H1 (cell line): ENCODE measurements at regions not wholly inside any gene's neighbourhood (a gene's known extent, or its start where the extent isn't known, plus 50 kb on each side); places are given as distances from the start of the nearest gene placed in this dataset.

ENCODE experiments used
- CTCF ChIA-PET: fragments of 300-600 bp; sonication (Branson Sonifier 250); formaldehyde crosslinking; loops from one replicate; lab custom pipeline; 2021; ENCODE audit not compliant: partially characterized antibody; lab: Charles Lee
- POLR2A ChIA-PET: fragments of 300-600 bp; sonication (Branson Sonifier 250); formaldehyde crosslinking; loops from one replicate; lab custom pipeline; 2021; ENCODE audit warnings: inconsistent platforms; ENCODE audit not compliant: partially characterized antibody; lab: Charles Lee
- DNase-seq, 2 experiments: peaks; one replicate each; pipeline versions ENCODE4 v3.0.0 to v3.0.0-alpha.2; 2010 to 2022; ENCODE audit warnings: low spot score in 2 of 2, low read depth in 1 of 2, mixed read lengths in 1 of 2
- FAIRE-seq: peaks from 2 replicates; lab custom pipeline; 2011; peaks lifted over from hg19 to GRCh38; lab: Jason Lieb, UNC
- H2AFZ ChIP-seq: 2 replicates; pipeline ENCODE4 v1.8.1; 2012; ENCODE audit warnings: low read length, inconsistent platforms
- H2AK5ac ChIP-seq: 2 replicates; pipeline ENCODE4 v1.6.1; 2013; ENCODE audit warnings: low read depth, low read length
- H2BK120ac ChIP-seq: replicated peaks from 2 replicates; pipeline ENCODE3; 2013; ENCODE audit warnings: low read depth, low read length, inconsistent platforms
- H2BK12ac ChIP-seq: 2 replicates; pipeline ENCODE4 v1.6.1; 2013; ENCODE audit warnings: low read depth, low read length
- H2BK15ac ChIP-seq: 2 replicates; pipeline ENCODE4 v1.6.1; 2013; ENCODE audit warnings: low read length
- H2BK20ac ChIP-seq: 2 replicates; pipeline ENCODE4 v1.6.1; 2013; ENCODE audit warnings: low read length
- H2BK5ac ChIP-seq: 2 replicates; pipeline ENCODE4 v1.6.1; 2013; ENCODE audit warnings: low read depth, low read length
- H3K14ac ChIP-seq: 2 replicates; pipeline ENCODE4 v1.6.1; 2013; ENCODE audit warnings: inconsistent platforms; ENCODE audit not compliant: insufficient read length
- H3K18ac ChIP-seq: 2 replicates; pipeline ENCODE4 v1.6.1; 2013; ENCODE audit warnings: low read length; ENCODE audit errors: extremely low read depth
- H3K23ac ChIP-seq: 2 replicates; pipeline ENCODE4 v1.6.1; 2013; ENCODE audit warnings: inconsistent platforms; ENCODE audit not compliant: insufficient read length
- H3K23me2 ChIP-seq: 2 replicates; pipeline ENCODE4 v1.6.1; 2013; ENCODE audit warnings: low read depth, low read length
- H3K27ac ChIP-seq: 2 replicates; pipeline ENCODE4 v1.6.1; 2011; ENCODE audit warnings: low read depth, low read length, inconsistent platforms
- H3K27me3 ChIP-seq, 4 experiments: replicated peaks in 1 of 4; 1 replicate in 1 of 4; 2 replicates in 3 of 4; pipeline versions ENCODE4 v1.6.1 to v1.8.1; 2011 to 2013; ENCODE audit warnings: low read length in 3 of 4, mild to moderate bottlenecking in 3 of 4, inconsistent platforms in 2 of 4, mixed read lengths in 2 of 4, moderate library complexity in 1 of 4; ENCODE audit not compliant: control insufficient read depth in 3 of 4, insufficient read depth in 3 of 4; ENCODE audit errors: extremely low read depth in 1 of 4
- H3K36me3 ChIP-seq, 4 experiments: 2 replicates each; pipeline versions ENCODE4 v1.6.1 to v1.8.1; 2011 to 2013; ENCODE audit warnings: mild to moderate bottlenecking in 4 of 4, low read length in 3 of 4, moderate library complexity in 2 of 4, control low read depth in 1 of 4, inconsistent platforms in 1 of 4; ENCODE audit not compliant: insufficient read depth in 4 of 4, control insufficient read depth in 2 of 4
- H3K4ac ChIP-seq: replicated peaks from 2 replicates; pipeline ENCODE3; 2013; ENCODE audit warnings: low read length, low read depth, mixed read lengths, inconsistent platforms; ENCODE audit not compliant: insufficient read length
- H3K4me1 ChIP-seq, 4 experiments: replicated peaks in 1 of 4; 1 replicate in 1 of 4; 2 replicates in 3 of 4; pipeline versions ENCODE4 v1.6.1 to v1.8.1; 2011 to 2013; ENCODE audit warnings: low read length in 3 of 4, inconsistent platforms in 2 of 4, mixed read lengths in 1 of 4; ENCODE audit not compliant: insufficient read depth in 4 of 4, control insufficient read depth in 3 of 4
- H3K4me2 ChIP-seq, 2 experiments: 2 replicates each; pipeline versions ENCODE4 v1.6.1 to v1.8.1; 2011 to 2013; ENCODE audit warnings: low read depth in 2 of 2, low read length in 2 of 2, control low read depth in 1 of 2, inconsistent platforms in 1 of 2, mild to moderate bottlenecking in 1 of 2; ENCODE audit not compliant: insufficient read depth in 1 of 2
- H3K4me3 ChIP-seq, 4 experiments: fragments of 200-600, 300-600 bp in 1 of 4; sonication (generic), shearing (Covaris generic), sonication (Bioruptor Twin) in 1 of 4; 2 replicates each; pipeline versions ENCODE4 v1.5.1 to v1.8.1; 2011 to 2016; ENCODE audit warnings: low read length in 4 of 4, low read depth in 3 of 4, control low read depth in 2 of 4, inconsistent platforms in 2 of 4, mild to moderate bottlenecking in 2 of 4, mixed read lengths in 1 of 4, moderate library complexity in 1 of 4; ENCODE audit not compliant: insufficient read depth in 2 of 4; ENCODE audit errors: extremely low read depth in 1 of 4
- H3K56ac ChIP-seq: replicated peaks from 2 replicates; pipeline ENCODE3; 2013; ENCODE audit warnings: low read depth, mild to moderate bottlenecking, mixed read lengths, low read length, inconsistent platforms; ENCODE audit not compliant: insufficient read length
- H3K79me1 ChIP-seq: 2 replicates; pipeline ENCODE4 v1.6.1; 2013; ENCODE audit warnings: low read depth, low read length, control low read depth
- H3K79me2 ChIP-seq, 2 experiments: 2 replicates each; pipeline versions ENCODE4 v1.6.1 to v1.8.1; 2012 to 2013; ENCODE audit warnings: low read length in 2 of 2, mild to moderate bottlenecking in 2 of 2, inconsistent platforms in 1 of 2; ENCODE audit not compliant: insufficient read depth in 2 of 2, control insufficient read depth in 1 of 2
- H3K9ac ChIP-seq, 4 experiments: replicated peaks in 1 of 4; 1 replicate in 1 of 4; 2 replicates in 3 of 4; pipeline versions ENCODE4 v1.6.1 to v1.8.1; 2011 to 2013; ENCODE audit warnings: low read depth in 3 of 4, low read length in 3 of 4, control low read depth in 2 of 4, mild to moderate bottlenecking in 2 of 4, moderate library complexity in 2 of 4, inconsistent platforms in 1 of 4; ENCODE audit errors: extremely low read depth in 1 of 4
- H3K9me3 ChIP-seq, 2 experiments: 2 replicates each; pipeline versions ENCODE4 v1.6.1 to v1.8.1; 2012 to 2013; ENCODE audit warnings: mild to moderate bottlenecking in 2 of 2, moderate library complexity in 2 of 2, control low read depth in 1 of 2, inconsistent platforms in 1 of 2, low read depth in 1 of 2, low read length in 1 of 2, mixed read lengths in 1 of 2; ENCODE audit not compliant: insufficient read depth in 2 of 2
- H4K20me1 ChIP-seq, 2 experiments: replicated peaks in 1 of 2; 2 replicates each; pipeline versions ENCODE3 to v1.8.1; 2011 to 2013; ENCODE audit warnings: inconsistent platforms in 2 of 2, low read length in 2 of 2, mild to moderate bottlenecking in 1 of 2; ENCODE audit not compliant: insufficient read depth in 2 of 2, control insufficient read depth in 1 of 2
- H4K5ac ChIP-seq: 2 replicates; pipeline ENCODE4 v1.6.1; 2013; ENCODE audit warnings: low read length, low read depth, mixed read lengths, inconsistent platforms; ENCODE audit not compliant: insufficient read length
- H4K8ac ChIP-seq: 2 replicates; pipeline ENCODE4 v1.8.0; 2013; ENCODE audit warnings: mild to moderate bottlenecking, moderate library complexity, low read length, inconsistent platforms; ENCODE audit not compliant: insufficient read depth; ENCODE audit errors: extremely low read depth
- H4K91ac ChIP-seq: replicated peaks from 2 replicates; pipeline ENCODE3; 2013; ENCODE audit warnings: low read length, mixed read lengths, inconsistent platforms; ENCODE audit not compliant: insufficient read length
- ATF2 ChIP-seq: IDR thresholded peaks from 2 replicates; pipeline ENCODE4 v1.6.1; 2012; ENCODE audit warnings: low read length, inconsistent platforms
- CTCF ChIP-seq, 3 experiments: IDR thresholded peaks; 1 replicate in 2 of 3; 2 replicates in 1 of 3; pipeline versions ENCODE4 v1.5.1 to v1.6.1; 2011; ENCODE audit warnings: low read length in 3 of 3, mild to moderate bottlenecking in 3 of 3, inconsistent platforms in 2 of 3, low read depth in 1 of 3, moderate library complexity in 1 of 3; ENCODE audit not compliant: insufficient read depth in 1 of 3; ENCODE audit errors: control extremely low read depth in 1 of 3
- EP300 ChIP-seq, 2 experiments: IDR thresholded peaks; 1 replicate in 1 of 2; 2 replicates in 1 of 2; pipeline ENCODE4 v1.6.1; 2011 to 2012; ENCODE audit warnings: low read depth in 2 of 2, low read length in 2 of 2, mild to moderate bottlenecking in 2 of 2, borderline replicate concordance in 1 of 2, inconsistent platforms in 1 of 2, moderate library complexity in 1 of 2
- EZH2 ChIP-seq: fragments of 200-600 bp; sonication (generic); IDR thresholded peaks from 2 replicates; pipeline ENCODE4 v1.7.1; 2012; ENCODE audit warnings: low read depth, mild to moderate bottlenecking, moderate library complexity, low read length, inconsistent platforms; ENCODE audit not compliant: severe bottlenecking
- KDM5A ChIP-seq: fragments of 200-600 bp; IDR thresholded peaks from 2 replicates; pipeline ENCODE4 v1.7.1; 2012; ENCODE audit warnings: mild to moderate bottlenecking, low read length, inconsistent platforms, mixed read lengths
- RXRA ChIP-seq: IDR thresholded peaks from 2 replicates; pipeline ENCODE4 v1.6.1; 2011; ENCODE audit warnings: low read depth, mild to moderate bottlenecking, low read length, moderate library complexity; ENCODE audit not compliant: insufficient read depth
- SIN3A ChIP-seq, 2 experiments: IDR thresholded peaks in 1 of 2; conservative IDR thresholded peaks in 1 of 2; 2 replicates each; pipeline ENCODE4 v1.6.1; 2011 to 2012; ENCODE audit warnings: low read length in 2 of 2, improper control_type of control experiment in 1 of 2, low read depth in 1 of 2, mild to moderate bottlenecking in 1 of 2
- SIX5 ChIP-seq: IDR thresholded peaks from 2 replicates; pipeline ENCODE4 v1.6.1; 2011; ENCODE audit warnings: mild to moderate bottlenecking, low read depth, low read length
- SP1 ChIP-seq: IDR thresholded peaks from 2 replicates; pipeline ENCODE4 v1.6.1; 2011; ENCODE audit warnings: low read depth, low read length
- YY1 ChIP-seq: IDR thresholded peaks from 2 replicates; pipeline ENCODE4 v1.6.1; 2011; ENCODE audit warnings: low read depth, mild to moderate bottlenecking, low read length
- WGBS, 2 experiments: shearing (Covaris generic) in 1 of 2; methylation state at CpG; one replicate each; pipeline versions ENCODE4 v1.1.6 to v1.1.7; 2013 to 2015; ENCODE audit warnings: low lambda C conversion rate in 2 of 2, mixed read lengths in 2 of 2, inconsistent platforms in 1 of 2, low coverage in 1 of 2, missing lambda C conversion rate in 1 of 2; ENCODE audit not compliant: insufficient replicate concordance in 2 of 2, insufficient coverage in 1 of 2, insufficient read length in 1 of 2; ENCODE audit errors: extremely low coverage in 1 of 2, missing lambda C conversion rate in 1 of 2; 5-methylcytosine and 5-hydroxymethylcytosine counted together

GRCh38 chr14:26395726-26396125, 202.1 kb downstream of the NOVA1 start:
- Histone ChIP-seq H3K4ac (no peak overlapping the region), H2BK5ac (no peak overlapping the region), H3K23ac (no peak overlapping the region), H3K36me3 (no peaks in the 10 kb centered on the region), H3K23me2 (no peaks in the 10 kb centered on the region), H3K79me1 (no peaks in the 10 kb centered on the region), H3K4me1 (peaks cover 1 to 8% (median 5%) of the 10 kb centered on the region in 4 experiments; a peak in 3 of 7 replicates), H3K79me2 (no peaks in the 10 kb centered on the region), H3K14ac (no peak overlapping the region), H3K56ac (no peak overlapping the region), H3K27ac (no peak overlapping the region), H3K4me2 (no peak overlapping the region), H3K27me3 (no peaks in the 10 kb centered on the region), H4K91ac (no peak overlapping the region), H2BK120ac (no peak overlapping the region), H4K8ac (no peak overlapping the region), H3K9me3 (no peaks in the 10 kb centered on the region), H2BK12ac (no peak overlapping the region), H2AK5ac (no peak overlapping the region), H2BK15ac (no peak overlapping the region), H3K4me3 (no peak overlapping the region), H2BK20ac (no peak overlapping the region), H3K18ac (no peak overlapping the region), H2AFZ (no peak overlapping the region), H3K9ac (no peak overlapping the region), H4K20me1 (no peaks in the 10 kb centered on the region), H4K5ac (no peak overlapping the region)
- ChIA-PET POLR2A (no interaction called here), CTCF (interaction anchor here (1.1 kb wide), 1 partner anchor 340 kb away, joined by 3 read pairs; no protein-coding TSS in a partner anchor)
- FAIRE-seq (no peak), DNase-seq (no peak)
- 92% methylated on average over 1 of the region's 1 CpG; no CpG with 5 or more reads in 1 of the 2 experiments for WGBS, 2 experiments
- TF ChIP-seq SP1 (no peak), EP300 (IDR thresholded peaks at IDR 0.05; ENCODE audit: borderline replicate concordance in 1 of 2, low read depth in 2 of 2, low read length in 2 of 2) (no peak), SIX5 (no peak), CTCF (IDR thresholded peaks at IDR 0.05; ENCODE audit: control extremely low read depth in 1 of 3, insufficient read depth in 1 of 3, low read depth in 1 of 3, low read length in 3 of 3) (no peak), KDM5A (no peak), SIN3A (conservative IDR thresholded peaks at IDR 0.05 in 1 of 2, IDR thresholded peaks at IDR 0.05 in 1 of 2; ENCODE audit: low read depth in 1 of 2, low read length in 2 of 2) (no peak), EZH2 (no peak), RXRA (no peak), YY1 (no peak), ATF2 (no peak)
